ENCODE measurements at regions not wholly inside any gene's neighbourhood (a gene's known extent, or its start where the extent isn't known, plus 50 kb on each side); places are given as distances from the start of the nearest gene placed in this dataset.
"Not testable (repeated sequence)": the region's sequence is repeated elsewhere in the genome, so short reads cannot be mapped to it uniquely, and the experiment has no call there.

GRCh38 chr1:176396604-176397395 is 66.2 kb upstream of the PAPPA2 start:
- ATAC-seq (replicated peaks in 1 of 2), result not testable (repeated sequence)

GRCh38 chr1:176391621-176392020 is 71.4 kb upstream of the PAPPA2 start:
- DNase-seq, result no peak
- Mint-ChIP-seq H3K27ac (no peak overlapping the region), H3K4me1 (ENCODE audit: low read depth) (no peaks in the 10 kb centered on the region), H3K36me3 (ENCODE audit: insufficient read depth in 2 of 2) (peaks cover 0 to 1% of the 10 kb centered on the region in 2 donors), H3K27me3 (ENCODE audit: low read depth) (no peaks in the 10 kb centered on the region), H3K9me3 (peaks cover 4 to 8% of the 10 kb centered on the region in 2 donors), H3K4me3 (no peak overlapping the region)
- ATAC-seq (replicated peaks in 1 of 2), result no peak

More at GRCh38 chr1:176396604-176397395, 66.2 kb upstream of the PAPPA2 start:
- not testable (repeated sequence) for H3K27ac Mint-ChIP-seq; H3K4me1 Mint-ChIP-seq (ENCODE audit: low read depth); DNase-seq; H3K36me3 Mint-ChIP-seq (ENCODE audit: insufficient read depth in 2 of 2); H3K4me3 Mint-ChIP-seq; H3K27me3 Mint-ChIP-seq (ENCODE audit: low read depth); H3K9me3 Mint-ChIP-seq

GRCh38 chr1:176384841-176385240 is 78.1 kb upstream of the PAPPA2 start:
- H3K27me3 Mint-ChIP-seq (ENCODE audit: low read depth), result no peaks in the 10 kb centered on the region
- peaks cover 0 to 1% of the 10 kb centered on the region in 2 donors for H3K36me3 Mint-ChIP-seq (ENCODE audit: insufficient read depth in 2 of 2)
- no peak for ATAC-seq (replicated peaks in 1 of 2)
- H3K9me3 Mint-ChIP-seq, result peaks cover 2 to 8% of the 10 kb centered on the region in 2 donors
- DNase-seq, result no peak
- H3K27ac Mint-ChIP-seq, result no peak overlapping the region
- H3K4me3 Mint-ChIP-seq, result no peak overlapping the region
- H3K4me1 Mint-ChIP-seq (ENCODE audit: low read depth), result no peaks in the 10 kb centered on the region

GRCh38 chr1:176382163-176382562 is 80.8 kb upstream of the PAPPA2 start:
- no peaks in the 10 kb centered on the region for H3K9me3 Mint-ChIP-seq
- H3K4me1 Mint-ChIP-seq (ENCODE audit: low read depth), result no peaks in the 10 kb centered on the region
- H3K36me3 Mint-ChIP-seq (ENCODE audit: insufficient read depth in 2 of 2), result no peaks in the 10 kb centered on the region
- H3K4me3 Mint-ChIP-seq, result no peak overlapping the region
- DNase-seq, result no peak
- no peak for ATAC-seq (replicated peaks in 1 of 2)
- no peaks in the 10 kb centered on the region for H3K27me3 Mint-ChIP-seq (ENCODE audit: low read depth)
- H3K27ac Mint-ChIP-seq, result no peak overlapping the region

- no peak for ATAC-seq (replicated peaks in 1 of 2)
- H3K9me3 Mint-ChIP-seq, result no peaks in the 10 kb centered on the region
- no peak for DNase-seq
- no peak overlapping the region for H3K4me3 Mint-ChIP-seq
- H3K36me3 Mint-ChIP-seq (ENCODE audit: insufficient read depth in 2 of 2), result no peaks in the 10 kb centered on the region
- H3K27me3 Mint-ChIP-seq (ENCODE audit: low read depth), result no peaks in the 10 kb centered on the region
- no peak overlapping the region for H3K27ac Mint-ChIP-seq
- no peaks in the 10 kb centered on the region for H3K4me1 Mint-ChIP-seq (ENCODE audit: low read depth)
Measured at GRCh38 chr1:176379626-176380339, 83.2 kb upstream of the PAPPA2 start.

GRCh38 chr1:176374967-176375569 is 87.9 kb upstream of the PAPPA2 start:
- Mint-ChIP-seq H3K4me1 (ENCODE audit: low read depth) (no peaks in the 10 kb centered on the region), H3K36me3 (ENCODE audit: insufficient read depth in 2 of 2) (no peaks in the 10 kb centered on the region), H3K9me3 (no peaks in the 10 kb centered on the region), H3K27ac (no peak overlapping the region), H3K27me3 (ENCODE audit: low read depth) (no peaks in the 10 kb centered on the region), H3K4me3 (no peak overlapping the region)
- ATAC-seq (replicated peaks in 1 of 2) (peak; percentile 44 to 61), DNase-seq (peak; percentile 62 to 72)

GRCh38 chr1:176364236-176364905 is 98.6 kb upstream of the PAPPA2 start:
- ATAC-seq (replicated peaks in 1 of 2), result no peak
- Mint-ChIP-seq H3K9me3 (peaks cover 0 to 2% of the 10 kb centered on the region in 2 donors), H3K36me3 (ENCODE audit: insufficient read depth in 2 of 2) (no peaks in the 10 kb centered on the region), H3K4me3 (no peak overlapping the region), H3K4me1 (ENCODE audit: low read depth) (no peaks in the 10 kb centered on the region), H3K27ac (no peak overlapping the region), H3K27me3 (ENCODE audit: low read depth) (no peaks in the 10 kb centered on the region)
- no peak for DNase-seq

- DNase-seq; ATAC-seq (replicated peaks in 1 of 2); H3K36me3 Mint-ChIP-seq (ENCODE audit: insufficient read depth in 2 of 2); H3K27me3 Mint-ChIP-seq (ENCODE audit: low read depth); H3K27ac Mint-ChIP-seq; H3K4me3 Mint-ChIP-seq; H3K4me1 Mint-ChIP-seq (ENCODE audit: low read depth): not testable (repeated sequence)
- H3K9me3 Mint-ChIP-seq, result peaks cover 4 to 12% of the 10 kb centered on the region in 2 donors
Measured at GRCh38 chr1:176349135-176349715, 113.8 kb upstream of the PAPPA2 start.

GRCh38 chr1:176341656-176342055 is 121.3 kb upstream of the PAPPA2 start:
- DNase-seq, result no peak
- no peak for ATAC-seq (replicated peaks in 1 of 2)
- Mint-ChIP-seq H3K9me3 (peaks cover 5 to 9% of the 10 kb centered on the region in 2 donors), H3K4me3 (no peak overlapping the region), H3K27me3 (ENCODE audit: low read depth) (no peaks in the 10 kb centered on the region), H3K4me1 (ENCODE audit: low read depth) (no peaks in the 10 kb centered on the region), H3K27ac (no peak overlapping the region), H3K36me3 (ENCODE audit: insufficient read depth in 2 of 2) (peaks cover 2% of the 10 kb centered on the region in 2 donors)

GRCh38 chr1:176338877-176339276 is 124.1 kb upstream of the PAPPA2 start:
- Mint-ChIP-seq H3K27ac (no peak overlapping the region), H3K4me1 (ENCODE audit: low read depth) (no peaks in the 10 kb centered on the region), H3K27me3 (ENCODE audit: low read depth) (peaks cover 6% of the 10 kb centered on the region), H3K36me3 (ENCODE audit: insufficient read depth in 2 of 2) (peaks cover 0 to 2% of the 10 kb centered on the region in 2 donors), H3K9me3 (peaks cover under 1% of the 10 kb centered on the region in 2 donors), H3K4me3 (no peak overlapping the region)
- no peak for ATAC-seq (replicated peaks in 1 of 2)
- no peak for DNase-seq

GRCh38 chr1:176330782-176331181 is 123.7 kb upstream of the COP1 start:
- Mint-ChIP-seq H3K4me3 (no peak overlapping the region), H3K4me1 (ENCODE audit: low read depth) (no peaks in the 10 kb centered on the region), H3K27me3 (ENCODE audit: low read depth) (peaks cover 2% of the 10 kb centered on the region), H3K9me3 (no peaks in the 10 kb centered on the region), H3K36me3 (ENCODE audit: insufficient read depth in 2 of 2) (peaks cover 0 to 2% of the 10 kb centered on the region in 2 donors), H3K27ac (no peak overlapping the region)
- DNase-seq, result no peak
- ATAC-seq (replicated peaks in 1 of 2), result no peak

- DNase-seq (no peak), ATAC-seq (replicated peaks in 1 of 2) (no peak)
- Mint-ChIP-seq H3K4me3 (no peak overlapping the region), H3K27me3 (ENCODE audit: low read depth) (peaks cover 10% of the 10 kb centered on the region), H3K9me3 (no peaks in the 10 kb centered on the region), H3K36me3 (ENCODE audit: insufficient read depth in 2 of 2) (no peaks in the 10 kb centered on the region), H3K4me1 (ENCODE audit: low read depth) (no peaks in the 10 kb centered on the region), H3K27ac (no peak overlapping the region)
Measured at GRCh38 chr1:176325664-176326063, 118.6 kb upstream of the COP1 start.
